ENCODE measurements at regions not wholly inside any gene's neighbourhood (a gene's known extent, or its start where the extent isn't known, plus 50 kb on each side); places are given as distances from the start of the nearest gene placed in this dataset.

DNA sequence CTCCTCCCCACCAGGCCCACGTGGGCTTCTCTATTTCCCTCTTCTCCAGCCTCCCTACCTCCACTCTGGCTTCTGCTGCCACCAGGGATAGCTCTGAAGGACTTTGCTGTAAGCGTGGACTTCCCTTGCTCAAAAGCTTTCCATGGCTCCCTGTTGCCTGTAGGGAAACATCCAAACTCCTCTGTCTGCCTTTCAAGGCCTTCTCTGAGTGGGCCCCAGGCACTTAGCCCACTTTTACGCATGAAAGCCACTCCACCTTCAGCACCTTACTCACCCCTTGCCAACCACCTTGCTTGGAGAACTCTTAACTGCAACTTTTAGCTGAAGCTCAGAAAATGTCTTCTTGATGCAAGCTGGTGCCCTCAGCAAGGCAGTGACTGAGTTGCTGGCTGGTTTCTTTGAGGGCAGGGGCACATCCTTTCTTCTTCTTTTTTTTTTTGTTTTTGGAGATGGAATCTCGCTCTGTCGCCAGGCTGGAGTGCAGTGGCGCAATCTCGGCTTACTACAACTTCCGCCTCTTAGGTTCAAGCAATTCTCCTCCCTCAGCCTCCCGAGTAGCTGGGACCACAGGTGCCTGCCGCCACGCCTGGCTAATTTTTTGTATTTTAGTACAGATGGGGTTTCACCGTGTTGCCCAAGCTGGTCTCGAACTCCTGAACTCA lies 52.0 kb upstream of the DLX4 start:
- WGBS (ENCODE audit: insufficient coverage), result 79% methylated on average over 7 of the region's 13 CpGs
- Histone ChIP-seq H3K27ac (ENCODE audit: low read depth, low read length) (no peak overlapping the region), H3K4me1 (ENCODE audit: control insufficient read depth, insufficient read depth, low read length) (no peaks in the 10 kb centered on the region), H3K36me3 (ENCODE audit: control insufficient read depth, insufficient read depth, low read length) (no peaks in the 10 kb centered on the region), H3K4me3 (ENCODE audit: low read depth, low read length) (no peak overlapping the region), H3K27me3 (ENCODE audit: control insufficient read depth, insufficient read depth, low read length) (peaks cover 39% of the 10 kb centered on the region), H3K9me3 (ENCODE audit: control insufficient read depth, insufficient read depth, low read length) (no peaks in the 10 kb centered on the region)
- DNase-seq (ENCODE audit: low read depth in 4 of 6, low spot score in 6 of 6), result no peak

DNA sequence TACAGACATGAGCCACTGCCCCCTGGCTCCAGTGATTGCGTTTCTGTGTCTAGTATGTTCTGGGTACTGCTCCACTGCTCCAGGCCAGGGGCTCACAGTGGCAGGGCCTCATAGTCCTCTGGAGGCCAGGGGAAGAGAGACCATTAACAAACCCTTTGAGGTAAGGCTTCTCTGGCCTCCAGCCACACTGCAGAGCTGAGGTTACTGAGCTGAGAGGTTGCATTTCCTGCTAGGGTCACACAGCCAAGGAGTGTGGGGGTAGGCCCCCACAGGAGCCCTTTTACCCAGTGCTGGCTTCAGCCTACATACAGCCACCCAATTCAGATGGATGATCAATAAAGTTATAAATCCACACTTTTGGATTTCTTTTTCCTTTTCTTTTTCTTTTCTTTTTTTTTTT lies 50.4 kb upstream of the DLX4 start:
- Histone ChIP-seq H3K27me3 (ENCODE audit: control insufficient read depth, insufficient read depth, low read length) (peaks cover 27% of the 10 kb centered on the region), H3K4me3 (ENCODE audit: low read depth, low read length) (no peak overlapping the region), H3K9me3 (ENCODE audit: control insufficient read depth, insufficient read depth, low read length) (no peaks in the 10 kb centered on the region), H3K27ac (ENCODE audit: low read depth, low read length) (no peak overlapping the region), H3K4me1 (ENCODE audit: control insufficient read depth, insufficient read depth, low read length) (no peaks in the 10 kb centered on the region), H3K36me3 (ENCODE audit: control insufficient read depth, insufficient read depth, low read length) (no peaks in the 10 kb centered on the region)
- 100% methylated on average over 1 of the region's 1 CpG for WGBS (ENCODE audit: insufficient coverage)
- no peak for DNase-seq (ENCODE audit: low read depth in 4 of 6, low spot score in 6 of 6)

All from spinal cord (tissue), 9 donors.